Head of caudate nucleus (tissue), 42 donors: ENCODE measurements at regions not wholly inside any gene's neighbourhood (a gene's known extent, or its start where the extent isn't known, plus 50 kb on each side); places are given as distances from the start of the nearest gene placed in this dataset.
"Not testable (repeated sequence)": the region's sequence is repeated elsewhere in the genome, so short reads cannot be mapped to it uniquely, and the experiment has no call there.

Source experiments
- DNase-seq, 42 donors: peaks; one replicate each; pipeline versions ENCODE4 v3.0.0 to v3.0.0-alpha.2; 2020 to 2021; ENCODE audit warnings: mixed read lengths in 7 of 42
- intact Hi-C: fragments of 100-400 bp; cut with DNase I; formaldehyde crosslinking; loops from one replicate; pipeline ENCODE4 v1.15.0; 2022

DNA sequence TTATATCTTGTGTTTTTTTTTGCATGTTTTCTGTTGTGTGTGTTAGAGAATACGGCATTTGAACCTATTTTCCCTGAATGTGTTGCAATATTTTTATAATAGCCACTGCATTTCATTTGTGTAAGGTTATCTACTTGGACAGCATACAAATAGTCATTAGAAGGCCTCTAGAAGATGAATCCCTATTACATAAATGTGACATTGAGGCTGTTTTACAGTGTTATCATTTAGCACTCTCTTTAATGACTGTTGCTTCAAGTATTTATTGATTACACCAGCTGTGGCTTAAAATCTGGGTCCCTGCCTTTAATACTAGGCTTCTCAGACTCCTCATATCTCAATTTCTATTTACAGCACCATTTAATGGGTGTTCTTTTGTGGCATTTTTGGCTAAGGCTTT, 465.8 kb downstream of the FRK start:
- no peak for DNase-seq
- intact Hi-C loops, result no loop called here

DNA sequence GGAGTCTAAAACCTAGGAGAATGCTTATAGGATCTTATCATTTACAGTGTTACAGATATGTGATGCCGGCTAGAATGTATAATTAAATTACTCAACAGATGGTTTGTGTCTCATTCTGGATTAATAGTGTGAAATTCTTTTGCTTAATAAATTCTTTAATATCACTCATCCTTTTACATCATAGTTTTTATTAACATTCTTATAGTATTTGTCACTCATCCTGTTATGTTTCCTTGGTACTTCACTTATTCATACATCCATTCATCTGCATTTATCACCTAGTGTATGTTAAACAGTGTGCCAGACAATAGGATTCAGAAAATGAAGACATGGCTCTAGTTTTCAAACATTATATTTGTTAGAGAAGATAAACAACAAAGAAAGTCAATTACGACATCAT, 468.7 kb downstream of the FRK start:
- intact Hi-C loops, result no loop called here

DNA sequence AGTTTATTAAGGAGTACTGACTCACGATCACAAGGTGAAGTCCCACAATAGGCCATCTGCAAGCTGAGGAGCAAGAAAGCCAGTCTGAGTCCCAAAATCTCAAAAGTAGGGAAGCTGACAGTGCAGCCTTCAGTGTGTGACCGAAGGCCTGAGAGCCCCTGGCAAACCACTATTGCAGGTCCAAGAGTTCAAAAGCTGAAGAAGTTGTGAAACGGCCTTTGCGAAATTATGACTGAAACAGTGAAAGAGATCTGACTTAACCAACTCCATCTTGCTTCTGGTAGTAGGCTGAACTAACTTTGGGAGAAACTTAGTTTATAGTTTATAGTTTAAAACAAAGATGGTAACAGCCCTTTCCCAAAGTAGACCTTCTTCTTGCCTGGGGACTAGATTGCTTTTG, 471.6 kb downstream of the FRK start:
- intact Hi-C loops, result not testable (repeated sequence)

More for the DNA sequence above, 468.7 kb downstream of the FRK start:
- no peak for DNase-seq

GRCh38 chr6:115583290-115583689, 477.4 kb downstream of the FRK start:
- intact Hi-C loops, result no loop called here
- DNase-seq, result no peak

More for the DNA sequence above, 471.6 kb downstream of the FRK start:
- DNase-seq, result not testable (repeated sequence)

DNA sequence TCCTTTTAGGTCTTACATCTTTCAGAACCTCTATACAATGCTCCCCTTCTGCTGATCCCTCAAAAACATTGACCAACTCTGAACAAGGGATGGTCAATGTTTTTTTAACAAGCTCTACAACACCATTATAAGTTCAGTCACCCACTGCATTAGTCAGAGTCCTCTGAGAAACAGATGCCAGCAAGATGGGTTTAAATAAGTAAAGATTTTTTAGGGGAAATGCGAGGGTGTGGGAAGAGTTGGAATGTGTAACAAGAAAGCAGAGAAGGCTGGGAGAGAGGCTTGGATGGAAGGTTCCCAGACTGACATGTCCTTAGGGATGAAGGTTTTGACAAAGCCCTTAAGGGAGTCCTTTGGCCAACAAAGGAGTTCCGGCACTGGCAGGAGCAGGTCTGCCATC, 478.3 kb downstream of the FRK start:
- DNase-seq, result no peak
- intact Hi-C loops, result no loop called here

- DNase-seq, intact Hi-C loops: not testable (repeated sequence)
Observed at GRCh38 chr6:115579565-115579964, 481.1 kb downstream of the FRK start.

DNA sequence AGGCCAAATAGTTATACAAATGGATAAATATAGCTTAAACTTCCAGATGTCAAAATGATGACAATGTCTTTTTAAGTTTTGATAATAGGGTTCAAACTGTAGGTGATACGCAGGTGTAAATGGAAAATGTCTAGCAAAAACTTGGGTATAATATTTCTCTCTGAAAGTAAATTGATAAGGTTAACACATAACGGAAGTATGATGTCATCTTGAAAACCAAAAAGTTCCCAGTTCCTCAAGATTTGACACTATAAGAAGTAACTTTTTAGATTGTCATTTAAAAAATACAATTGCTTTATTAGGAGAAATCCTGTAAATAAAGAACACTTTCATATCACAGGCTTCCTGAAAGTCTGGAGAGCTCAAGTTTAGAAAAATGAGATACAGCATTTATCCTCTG, 483.4 kb downstream of the FRK start:
- intact Hi-C loops, result no loop called here

DNA sequence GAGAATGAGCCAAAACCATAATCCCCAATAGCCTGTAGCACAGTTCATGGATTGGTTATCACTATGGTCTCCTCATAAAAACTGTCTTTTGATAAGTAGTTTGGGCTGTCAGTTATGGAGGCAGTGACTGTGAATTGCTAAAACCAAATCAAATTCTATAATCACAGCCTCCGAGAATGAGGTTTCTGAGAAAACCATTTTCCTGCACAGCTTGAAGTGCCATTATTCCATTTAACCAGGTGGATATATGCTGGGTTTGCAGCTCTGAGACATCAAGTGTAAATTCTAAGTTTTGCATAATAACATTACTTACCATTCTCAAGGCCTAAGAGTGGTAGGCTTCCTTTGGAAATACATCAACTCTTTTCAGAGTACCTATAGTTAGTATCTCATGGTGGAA, 485.4 kb downstream of the FRK start:
- DNase-seq, result no peak
- intact Hi-C loops, result no loop called here

More for the DNA sequence above, 483.4 kb downstream of the FRK start:
- no peak for DNase-seq

- intact Hi-C loops, result no loop called here
Observed at GRCh38 chr6:115573861-115574260, 486.8 kb downstream of the FRK start.

DNA sequence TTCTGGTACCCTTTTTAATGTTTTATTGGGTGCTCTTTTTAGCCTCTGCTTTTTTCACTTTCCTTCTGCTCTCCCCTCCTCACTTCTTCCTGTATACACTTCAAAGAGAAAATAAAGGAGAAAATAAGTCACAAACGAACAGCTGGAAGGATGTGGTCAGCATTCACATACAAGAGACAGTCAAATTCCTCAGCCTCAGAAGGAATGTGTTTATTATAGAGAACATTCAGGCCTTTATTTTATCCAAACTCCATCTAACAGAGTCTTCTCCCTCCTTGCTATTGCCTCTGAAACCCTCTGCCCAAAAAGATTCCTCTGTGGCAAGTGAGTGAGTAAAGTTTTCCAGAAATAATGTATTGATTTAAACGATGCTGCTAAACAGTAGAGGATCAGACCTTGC, 490.4 kb downstream of the FRK start:
- no peak for DNase-seq
- intact Hi-C loops, result no loop called here

More at GRCh38 chr6:115573861-115574260, 486.8 kb downstream of the FRK start:
- DNase-seq, result no peak

DNA sequence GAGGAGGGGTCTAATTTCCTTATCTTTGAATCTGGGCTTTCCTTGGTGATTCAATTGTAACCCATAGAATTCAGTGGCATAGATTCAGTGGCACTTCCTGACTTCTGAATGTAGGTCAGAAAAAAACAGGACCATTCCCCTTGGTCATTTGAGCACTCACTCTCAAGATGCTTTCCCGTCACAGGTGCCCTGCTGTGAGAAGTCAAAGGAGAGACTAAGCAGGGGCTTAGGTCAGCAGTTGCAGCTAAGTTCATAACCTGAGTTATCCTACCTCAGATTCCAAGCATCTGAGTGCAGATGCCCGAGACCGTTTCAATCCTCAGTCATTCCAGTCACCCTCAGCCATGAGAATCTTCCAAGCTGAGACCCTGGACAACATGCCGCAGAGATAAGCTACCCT, 506.6 kb downstream of the FRK start:
- intact Hi-C loops, result no loop called here
- DNase-seq, result no peak

DNA sequence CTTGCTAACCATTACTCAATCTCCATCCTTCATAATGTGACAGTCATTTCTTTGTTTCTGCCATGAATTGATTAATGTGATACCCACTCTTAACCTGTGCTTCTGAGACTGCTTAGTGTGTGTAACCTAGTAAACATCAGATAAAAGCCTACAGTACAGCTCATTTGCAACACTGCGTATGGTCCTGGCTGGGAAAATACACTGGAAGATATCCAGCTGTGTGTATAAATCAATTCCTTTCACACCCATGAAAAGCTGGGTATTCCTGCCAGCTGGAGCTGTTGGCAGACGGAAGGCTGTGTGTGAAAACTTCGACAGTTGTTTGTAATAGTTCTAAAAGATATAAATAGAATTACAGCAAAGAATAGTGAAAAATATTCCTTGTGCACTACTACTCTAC, 509.2 kb downstream of the FRK start:
- peak in 36 of 42 donors; percentile 5 to 66 (median 32) for DNase-seq
- intact Hi-C loops, result no loop called here

DNA sequence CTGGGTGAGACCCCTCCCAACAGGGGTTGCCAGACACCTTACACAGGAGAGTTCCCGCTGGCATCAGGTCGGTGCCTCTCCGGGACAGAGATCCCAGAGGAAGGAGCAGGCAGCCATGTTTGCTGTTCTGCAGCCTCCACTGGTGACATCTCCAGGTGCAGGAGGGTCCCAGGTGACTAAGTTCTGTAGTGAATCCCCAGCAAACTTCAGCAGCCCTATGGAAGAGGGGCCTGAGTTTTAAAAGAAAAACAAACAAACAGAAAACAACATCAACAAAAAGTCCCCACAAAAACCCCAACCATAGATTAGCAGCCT, 515.1 kb downstream of the FRK start:
- intact Hi-C loops, result no loop called here
- DNase-seq, result no peak

GRCh38 chr6:115544765-115545671, 515.7 kb downstream of the FRK start:
- DNase-seq, result no peak

DNA sequence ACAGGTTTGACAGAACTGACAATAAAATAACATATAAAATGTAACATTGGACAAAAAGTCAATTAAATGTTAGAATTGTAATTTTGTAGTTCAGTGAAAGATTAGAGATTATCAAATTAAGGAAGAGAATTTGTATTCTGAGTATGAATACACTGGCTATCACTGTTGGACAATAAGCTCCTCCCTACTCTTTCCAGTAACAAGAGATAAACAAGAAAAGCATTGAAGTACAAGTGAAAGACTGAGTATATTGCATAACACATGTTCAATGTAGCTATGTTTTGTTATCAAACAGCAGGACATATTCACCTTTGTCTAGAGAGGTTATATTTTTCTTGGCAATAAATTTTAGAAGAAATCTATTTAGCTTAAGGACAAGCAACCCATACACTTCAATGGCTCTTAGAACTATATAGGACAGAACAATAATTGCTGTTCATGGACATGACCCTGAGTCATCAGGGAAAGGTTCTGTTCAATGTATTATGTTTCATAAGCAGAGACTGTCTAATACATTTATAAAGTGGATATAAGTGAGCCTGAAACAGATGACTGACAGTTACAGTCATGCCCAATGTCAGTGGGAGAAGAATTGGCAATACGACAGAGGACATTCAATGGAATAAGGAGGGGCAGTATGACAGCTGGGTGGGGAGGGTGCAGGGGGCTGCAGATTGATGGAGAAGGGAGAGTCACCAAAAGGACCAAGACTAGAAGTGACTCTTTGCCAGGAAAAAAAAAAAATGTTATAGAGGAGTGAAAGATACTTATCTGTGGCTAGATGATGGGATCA, 520.4 kb downstream of the FRK start:
- intact Hi-C loops, result no loop called here
- DNase-seq, result no peak

More at GRCh38 chr6:115544765-115545671, 515.7 kb downstream of the FRK start:
- intact Hi-C loops, result no loop called here

- intact Hi-C loops, result no loop called here
- DNase-seq, result no peak
Observed at GRCh38 chr6:115539531-115539930, 521.2 kb downstream of the FRK start.

GRCh38 chr6:115524821-115525220, 535.9 kb downstream of the FRK start:
- no peak for DNase-seq

GRCh38 chr6:115521747-115522146, 538.9 kb downstream of the FRK start:
- intact Hi-C loops, DNase-seq: not testable (repeated sequence)

More at GRCh38 chr6:115524821-115525220, 535.9 kb downstream of the FRK start:
- intact Hi-C loops, result no loop called here

DNA sequence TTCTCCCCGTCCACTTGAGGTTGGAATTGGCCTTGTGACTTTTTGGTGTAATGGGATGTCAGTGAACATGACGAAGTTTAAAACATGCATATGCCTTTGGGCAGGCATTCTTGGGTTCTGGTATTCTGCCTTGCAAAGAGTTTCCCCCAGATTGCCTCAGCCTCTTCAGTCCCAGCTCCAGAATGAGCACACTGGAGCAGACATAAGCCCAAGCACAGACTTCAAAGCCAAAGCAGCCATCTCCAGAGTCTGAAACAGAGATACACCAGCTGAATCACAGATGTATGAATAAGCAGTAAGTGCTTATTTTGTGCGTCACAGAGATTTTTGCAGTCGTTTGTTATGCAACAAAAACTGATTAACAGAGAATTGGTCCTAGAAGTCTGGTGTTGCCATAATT, 546.0 kb downstream of the FRK start:
- DNase-seq, result no peak
- intact Hi-C loops, result no loop called here

GRCh38 chr6:115512923-115513322, 547.8 kb downstream of the FRK start:
- intact Hi-C loops, result no loop called here

More at GRCh38 chr6:115512923-115513322, 547.8 kb downstream of the FRK start:
- DNase-seq, result no peak
